GM13976 (cell line): ENCODE measurements at regions not wholly inside any gene's neighbourhood (a gene's known extent, or its start where the extent isn't known, plus 50 kb on each side); places are given as distances from the start of the nearest gene placed in this dataset.

ENCODE experiments used
- DNase-seq: peaks from one replicate; pipeline ENCODE4 v3.0.0; 2012; ENCODE audit warnings: low spot score
- CTCF ChIP-seq: IDR thresholded peaks from 2 replicates; pipeline ENCODE4 v1.5.1; 2012; ENCODE audit warnings: borderline replicate concordance, mild to moderate bottlenecking; ENCODE audit not compliant: insufficient read depth; ENCODE audit errors: extremely low read depth, missing control alignments, control extremely low read depth
- in situ Hi-C: fragments of 300-500 bp; cut with MboI; formaldehyde crosslinking; loops from one replicate; pipeline ENCODE4 v1.12.0; 2022; ENCODE audit warnings: low sequenced_read_pairs, mixed read lengths, inconsistent platforms; ENCODE audit not compliant: unreplicated experiment

DNA sequence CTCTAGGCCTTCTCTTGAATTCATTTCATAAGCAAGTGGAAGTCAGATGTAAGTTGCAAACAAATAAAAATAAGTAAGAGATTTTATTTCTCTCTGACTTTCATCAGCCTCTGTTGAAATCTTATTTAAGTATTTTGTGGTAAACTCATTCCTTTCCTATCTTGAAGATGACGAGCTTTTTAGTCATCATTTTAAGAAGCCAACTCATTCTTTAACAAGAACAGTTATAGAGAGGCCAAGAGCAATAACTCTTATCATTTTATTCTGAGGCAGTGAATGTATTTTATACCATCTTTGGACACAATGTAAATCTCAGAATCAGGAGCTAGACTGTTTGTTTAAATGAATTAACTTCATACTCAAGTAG lies 147.5 kb upstream of the MBNL1 start:
- TF ChIP-seq CTCF, result no peak
- in situ Hi-C loops, result no loop called here
- DNase-seq, result no peak

GRCh38 chr3:152122851-152123250 lies 145.9 kb upstream of the MBNL1 start:
- in situ Hi-C loops, result no loop called here
- DNase-seq, result no peak
- TF ChIP-seq CTCF, result no peak

GRCh38 chr3:152123457-152123856 lies 145.3 kb upstream of the MBNL1 start:
- DNase-seq, result no peak
- TF ChIP-seq CTCF, result no peak
- in situ Hi-C loops, result no loop called here

DNA sequence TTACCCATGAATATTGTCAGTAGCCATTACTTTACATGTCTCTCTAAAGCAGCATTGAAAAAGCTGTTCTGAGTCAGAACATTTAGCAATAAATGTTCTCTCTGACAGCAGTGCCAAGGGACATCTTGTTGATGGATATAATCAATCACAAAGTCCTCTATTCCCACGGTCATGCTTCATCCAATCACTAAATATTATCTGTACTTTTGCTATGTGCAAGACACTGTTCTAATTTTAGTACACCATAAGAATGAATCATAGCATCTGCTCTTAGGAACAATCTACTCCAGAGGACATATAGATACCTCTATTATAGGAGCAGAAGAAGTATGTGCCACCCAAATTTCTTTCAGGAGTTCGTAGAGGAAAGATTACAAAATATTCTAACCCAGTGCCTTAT lies 142.5 kb upstream of the MBNL1 start:
- in situ Hi-C loops, result no loop called here
- no peak for DNase-seq
- TF ChIP-seq CTCF, result no peak

GRCh38 chr3:152127058-152127457 lies 141.7 kb upstream of the MBNL1 start:
- TF ChIP-seq CTCF, result no peak
- peak; percentile 68 for DNase-seq
- in situ Hi-C loops, result no loop called here

- in situ Hi-C loops, result no loop called here
- no peak for DNase-seq
- no peak for TF ChIP-seq CTCF
Observed at GRCh38 chr3:152128356-152128755, 140.4 kb upstream of the MBNL1 start.

GRCh38 chr3:152139651-152140050 lies 129.1 kb upstream of the MBNL1 start:
- TF ChIP-seq CTCF, result no peak
- no peak for DNase-seq
- in situ Hi-C loops, result no loop called here
